Epithelial cell of esophagus (primary cell): ENCODE measurements at regions not wholly inside any gene's neighbourhood (a gene's known extent, or its start where the extent isn't known, plus 50 kb on each side); places are given as distances from the start of the nearest gene placed in this dataset.
A peak's percentile ranks its signal among the peaks of the same experiment; 100 is the strongest.

Source experiments
- DNase-seq: peaks from one replicate; pipeline ENCODE4 v3.0.0; 2010; ENCODE audit warnings: low read depth
- H3K4me3 ChIP-seq: 2 replicates; pipeline ENCODE4 v1.5.1; 2011; ENCODE audit warnings: mild to moderate bottlenecking, low read length, control low read depth
- CTCF ChIP-seq: IDR thresholded peaks from 2 replicates; pipeline ENCODE4 v1.5.1; 2011; ENCODE audit warnings: low read depth, mild to moderate bottlenecking, low read length, control low read depth, inconsistent platforms; ENCODE audit not compliant: insufficient read depth; ENCODE audit errors: missing control alignments

GRCh38 chr1:90826024-90826423 is 108.9 kb upstream of the BARHL2 start:
- no peak for TF ChIP-seq CTCF
- H3K4me3 ChIP-seq, result no peak overlapping the region
- DNase-seq, result no peak

GRCh38 chr1:90824551-90824950 is 107.4 kb upstream of the BARHL2 start:
- no peak for DNase-seq
- no peak for TF ChIP-seq CTCF
- H3K4me3 ChIP-seq, result no peak overlapping the region

- DNase-seq, result no peak
- no peak for TF ChIP-seq CTCF
- H3K4me3 ChIP-seq, result no peak overlapping the region
Observed at GRCh38 chr1:90823686-90824085, 106.6 kb upstream of the BARHL2 start.

- no peak overlapping the region for H3K4me3 ChIP-seq
- no peak for DNase-seq
- TF ChIP-seq CTCF, result no peak
Observed at GRCh38 chr1:90821788-90822359, 104.8 kb upstream of the BARHL2 start.

- no peak overlapping the region for H3K4me3 ChIP-seq
- TF ChIP-seq CTCF, result no peak
Observed at GRCh38 chr1:90821152-90821787, 104.2 kb upstream of the BARHL2 start.

GRCh38 chr1:90820745-90821144 is 103.6 kb upstream of the BARHL2 start:
- no peak for DNase-seq

More at GRCh38 chr1:90821152-90821787, 104.2 kb upstream of the BARHL2 start:
- peak; percentile 84 for DNase-seq

More at GRCh38 chr1:90820745-90821144, 103.6 kb upstream of the BARHL2 start:
- TF ChIP-seq CTCF, result no peak
- H3K4me3 ChIP-seq, result no peak overlapping the region
